ENCODE measurements at regions not wholly inside any gene's neighbourhood (a gene's known extent, or its start where the extent isn't known, plus 50 kb on each side); places are given as distances from the start of the nearest gene placed in this dataset.
"Not testable (repeated sequence)": the region's sequence is repeated elsewhere in the genome, so short reads cannot be mapped to it uniquely, and the experiment has no call there.

DNA sequence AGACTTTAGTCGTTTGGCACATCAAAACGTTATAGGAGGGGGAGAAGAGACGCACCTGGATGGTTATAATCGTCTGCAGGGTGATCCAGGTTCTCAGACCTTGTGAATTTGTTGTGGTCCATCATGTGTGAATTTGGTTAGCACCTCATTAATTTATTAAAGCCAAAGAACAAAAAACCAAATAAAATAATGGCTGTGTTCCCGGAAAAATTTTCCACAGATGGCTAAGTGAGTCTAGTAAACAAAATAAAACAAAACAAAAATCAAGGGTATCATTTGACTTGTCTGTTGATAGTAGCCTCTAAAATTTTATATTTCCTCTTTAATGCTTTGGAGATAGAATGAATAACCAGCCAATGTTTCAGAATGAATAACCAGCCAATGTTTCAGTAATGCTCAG, 119.7 kb downstream of the ACTBL2 start:
- Mint-ChIP-seq H3K4me3 (no peak overlapping the region), H3K36me3 (no peaks in the 10 kb centered on the region), H3K9me3 (no peaks in the 10 kb centered on the region), H3K27me3 (no peaks in the 10 kb centered on the region), H3K27ac (no peak overlapping the region), H3K4me1 (no peaks in the 10 kb centered on the region)
- no peak for DNase-seq

DNA sequence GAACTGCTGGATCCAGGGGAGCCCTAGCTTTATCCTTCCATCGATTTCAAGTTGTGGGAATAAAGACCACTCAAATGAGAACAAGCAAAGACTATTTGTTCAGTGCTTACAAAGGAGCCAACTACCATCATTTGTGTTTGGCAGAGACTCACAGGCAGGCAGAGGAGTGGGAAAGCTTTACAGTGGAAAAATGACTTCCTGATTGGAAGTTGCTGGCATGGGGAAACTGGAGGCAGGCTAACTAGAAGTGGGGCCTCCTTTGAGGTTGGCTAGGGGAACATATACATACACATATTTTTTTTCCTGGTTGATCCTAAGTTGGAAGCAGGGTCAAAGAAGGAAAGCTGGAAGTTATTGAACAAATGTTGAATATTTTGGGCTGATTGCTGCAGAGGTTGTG, 121.7 kb downstream of the ACTBL2 start:
- Mint-ChIP-seq H3K9me3 (no peaks in the 10 kb centered on the region), H3K27ac (no peak overlapping the region), H3K36me3 (no peaks in the 10 kb centered on the region), H3K4me1 (no peaks in the 10 kb centered on the region), H3K4me3 (no peak overlapping the region), H3K27me3 (no peaks in the 10 kb centered on the region)
- no peak for DNase-seq

DNA sequence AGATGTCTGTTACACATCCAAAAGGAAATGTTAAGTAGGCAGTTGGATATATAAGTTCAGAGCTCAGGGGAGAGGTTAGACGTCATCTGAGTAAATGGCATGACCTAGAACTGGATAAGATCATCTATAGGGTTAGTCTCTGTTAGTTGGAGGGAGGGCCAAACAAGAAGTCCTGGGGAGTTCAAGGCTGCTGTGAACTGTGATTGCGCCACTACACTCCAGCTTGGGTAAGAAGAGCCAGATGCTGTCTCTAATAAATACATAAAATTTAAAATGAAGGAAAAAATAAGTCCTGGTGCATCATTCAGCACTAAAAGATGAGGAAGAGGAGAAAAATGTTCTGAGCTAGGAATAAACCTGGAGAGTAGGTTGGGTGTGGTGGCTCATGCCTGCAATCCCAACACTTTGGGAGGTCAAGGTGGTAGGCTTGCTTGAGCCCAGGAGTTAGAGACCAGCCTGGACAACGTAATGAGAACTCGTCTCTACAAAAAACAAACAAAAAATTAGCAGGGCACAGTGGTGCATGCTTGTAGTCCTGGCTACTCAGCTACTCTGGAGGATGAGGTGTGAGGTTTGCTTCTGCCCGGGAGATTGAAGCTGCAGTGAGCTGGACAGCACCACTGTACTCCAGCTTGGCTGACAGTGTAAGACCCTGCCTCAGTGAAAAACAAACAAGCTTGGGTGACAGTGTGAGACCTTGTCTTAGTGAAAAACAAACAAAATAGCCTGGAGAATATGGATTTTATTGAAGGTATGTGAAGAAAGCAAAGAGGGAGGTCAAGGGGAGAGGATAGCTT, 123.6 kb downstream of the ACTBL2 start:
- peaks cover 5% of the 10 kb centered on the region for H3K27me3 Mint-ChIP-seq
- H3K9me3 Mint-ChIP-seq = peaks cover 2% of the 10 kb centered on the region

DNA sequence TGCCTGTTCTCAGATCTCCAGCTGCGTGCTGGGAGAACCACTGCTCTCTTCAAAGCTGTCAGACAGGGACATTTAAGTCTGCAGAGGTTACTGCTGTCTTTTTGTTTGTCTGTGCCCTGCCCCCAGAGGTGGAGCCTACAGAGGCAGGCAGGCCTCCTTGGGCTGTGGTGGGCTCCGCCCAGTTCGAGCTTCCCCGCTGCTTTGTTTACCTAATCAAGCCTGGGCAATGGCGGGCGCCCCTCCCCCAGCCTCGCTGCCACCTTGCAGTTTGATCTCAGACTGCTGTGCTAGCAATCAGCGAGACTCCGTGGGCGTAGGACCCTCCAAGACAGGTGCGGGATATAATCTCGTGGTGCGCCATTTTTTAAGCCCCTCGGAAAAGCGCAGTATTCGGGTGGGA, 125.8 kb downstream of the ACTBL2 start:
- not testable (repeated sequence) for H3K9me3 Mint-ChIP-seq, H3K4me1 Mint-ChIP-seq, H3K27me3 Mint-ChIP-seq, DNase-seq, H3K36me3 Mint-ChIP-seq, H3K27ac Mint-ChIP-seq, H3K4me3 Mint-ChIP-seq

More for the DNA sequence above, 123.6 kb downstream of the ACTBL2 start:
- no peak overlapping the region for H3K4me3 Mint-ChIP-seq
- H3K27ac Mint-ChIP-seq = no peak overlapping the region
- no peaks in the 10 kb centered on the region for H3K4me1 Mint-ChIP-seq
- H3K36me3 Mint-ChIP-seq = no peaks in the 10 kb centered on the region
- DNase-seq = no peak

DNA sequence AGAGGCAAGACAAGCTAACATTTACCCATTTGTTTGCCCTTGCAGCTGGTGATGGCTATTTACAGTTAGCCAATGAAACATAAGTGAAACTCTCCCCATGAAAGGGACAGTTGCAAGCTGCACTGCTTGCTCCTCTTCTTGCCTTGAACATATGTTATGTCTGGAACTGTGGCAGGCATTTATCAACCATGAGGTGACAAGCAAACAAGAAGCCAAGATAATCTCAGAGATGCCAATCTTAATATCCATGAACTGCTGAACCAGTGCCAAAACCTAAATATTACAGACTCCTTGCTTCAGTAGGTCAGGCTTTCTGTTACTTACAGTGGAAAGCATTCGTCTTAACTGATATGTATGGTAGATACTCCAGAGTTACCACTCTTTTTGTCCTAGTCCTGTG, 133.4 kb downstream of the ACTBL2 start:
- Mint-ChIP-seq H3K27me3 (no peaks in the 10 kb centered on the region), H3K9me3 (peaks cover 6% of the 10 kb centered on the region), H3K4me3 (no peak overlapping the region), H3K27ac (no peak overlapping the region), H3K4me1 (no peaks in the 10 kb centered on the region), H3K36me3 (no peaks in the 10 kb centered on the region)
- no peak for DNase-seq

DNA sequence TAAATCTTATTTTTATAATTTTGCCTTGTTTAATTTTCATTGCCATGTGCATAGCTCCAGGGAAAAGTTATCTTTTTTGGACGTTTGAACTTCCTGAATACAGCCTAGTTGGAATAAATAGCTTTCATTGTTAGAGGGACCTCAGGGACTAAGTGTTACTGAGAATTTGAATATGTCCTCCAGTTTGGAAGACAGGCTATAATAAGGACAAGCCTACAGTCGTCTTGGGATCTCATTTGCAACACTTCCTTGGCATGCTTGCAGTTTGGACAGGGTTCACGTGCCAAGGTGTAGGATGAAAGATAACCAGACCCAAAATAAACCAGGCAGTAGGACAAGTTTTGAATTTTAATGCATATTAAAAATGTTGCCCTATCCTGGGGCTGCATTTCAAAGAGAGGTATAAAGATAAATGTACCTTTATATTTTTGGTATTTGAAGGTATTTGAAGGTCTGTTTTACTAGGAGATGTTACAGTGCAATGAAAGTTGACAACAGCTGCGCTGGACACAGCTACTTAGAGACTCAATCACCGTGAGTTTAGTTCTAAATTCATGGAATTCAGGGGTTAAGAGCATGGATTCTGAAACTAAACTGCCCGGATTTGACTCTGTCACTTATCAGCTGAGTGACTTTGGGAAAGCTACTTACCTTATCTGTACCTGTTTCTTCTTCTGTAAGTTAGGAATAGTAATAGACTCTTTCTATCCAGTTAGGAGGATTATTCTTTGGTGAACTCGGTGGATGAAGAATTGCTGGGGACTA, 134.1 kb downstream of the ACTBL2 start:
- no peaks in the 10 kb centered on the region for H3K36me3 Mint-ChIP-seq
- H3K9me3 Mint-ChIP-seq = peaks cover 6% of the 10 kb centered on the region
- no peak for DNase-seq
- no peak overlapping the region for H3K4me3 Mint-ChIP-seq
- no peaks in the 10 kb centered on the region for H3K4me1 Mint-ChIP-seq
- no peak overlapping the region for H3K27ac Mint-ChIP-seq
- no peaks in the 10 kb centered on the region for H3K27me3 Mint-ChIP-seq

DNA sequence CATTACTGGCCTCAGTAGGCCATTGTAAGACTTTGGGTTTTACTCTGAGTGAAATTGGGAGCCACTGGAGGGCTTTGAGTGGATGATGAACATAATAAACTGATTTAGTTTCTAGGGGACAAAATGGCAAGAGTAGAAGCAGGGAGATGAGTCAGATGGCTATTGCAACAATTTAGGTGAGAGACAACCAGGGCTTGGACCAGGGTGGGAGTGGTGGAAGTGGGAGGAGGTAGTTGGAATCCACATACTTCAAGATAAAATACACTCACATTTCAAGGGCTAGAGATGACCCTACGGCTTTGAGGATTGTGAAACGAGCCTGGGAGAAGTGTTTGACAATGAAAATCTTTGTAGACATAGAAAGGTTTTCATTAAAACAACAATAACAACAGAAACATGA, 136.3 kb downstream of the ACTBL2 start:
- H3K27ac Mint-ChIP-seq = no peak overlapping the region
- no peaks in the 10 kb centered on the region for H3K4me1 Mint-ChIP-seq
- H3K27me3 Mint-ChIP-seq = no peaks in the 10 kb centered on the region
- peaks cover 6% of the 10 kb centered on the region for H3K9me3 Mint-ChIP-seq
- H3K36me3 Mint-ChIP-seq = no peaks in the 10 kb centered on the region
- no peak overlapping the region for H3K4me3 Mint-ChIP-seq
- DNase-seq = no peak

DNA sequence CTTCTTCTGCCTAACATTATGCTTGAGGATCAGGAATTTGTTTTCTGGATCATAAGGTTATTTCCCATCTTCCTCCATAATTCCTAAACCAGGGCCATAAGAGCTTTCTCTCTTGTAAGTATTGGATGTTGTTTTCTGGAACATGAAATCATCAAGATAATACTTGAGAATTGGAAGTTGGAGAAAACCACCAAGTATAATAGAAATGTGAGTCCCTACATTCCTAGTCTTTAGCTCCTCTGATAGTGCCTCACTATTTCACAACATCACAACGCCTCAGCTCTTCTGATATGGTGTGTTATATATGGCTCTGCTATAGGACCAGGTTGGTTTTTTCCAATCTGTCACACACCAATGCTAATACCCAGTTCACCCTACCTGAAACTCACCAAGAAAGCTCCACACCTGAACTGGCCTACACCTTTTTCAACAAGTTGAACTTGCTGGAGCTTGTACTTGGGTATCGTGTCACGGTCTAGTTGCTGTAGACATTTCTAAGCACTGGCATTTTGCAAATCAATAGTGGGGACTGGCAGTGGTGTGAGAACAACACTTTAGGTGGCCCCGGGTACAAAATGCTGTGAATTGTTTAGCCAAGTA, 141.1 kb downstream of the ACTBL2 start:
- H3K9me3 Mint-ChIP-seq = peaks cover 3% of the 10 kb centered on the region
- H3K27ac Mint-ChIP-seq = no peak overlapping the region
- H3K27me3 Mint-ChIP-seq = no peaks in the 10 kb centered on the region
- H3K36me3 Mint-ChIP-seq = no peaks in the 10 kb centered on the region
- no peak overlapping the region for H3K4me3 Mint-ChIP-seq
- DNase-seq = no peak
- H3K4me1 Mint-ChIP-seq = no peaks in the 10 kb centered on the region

DNA sequence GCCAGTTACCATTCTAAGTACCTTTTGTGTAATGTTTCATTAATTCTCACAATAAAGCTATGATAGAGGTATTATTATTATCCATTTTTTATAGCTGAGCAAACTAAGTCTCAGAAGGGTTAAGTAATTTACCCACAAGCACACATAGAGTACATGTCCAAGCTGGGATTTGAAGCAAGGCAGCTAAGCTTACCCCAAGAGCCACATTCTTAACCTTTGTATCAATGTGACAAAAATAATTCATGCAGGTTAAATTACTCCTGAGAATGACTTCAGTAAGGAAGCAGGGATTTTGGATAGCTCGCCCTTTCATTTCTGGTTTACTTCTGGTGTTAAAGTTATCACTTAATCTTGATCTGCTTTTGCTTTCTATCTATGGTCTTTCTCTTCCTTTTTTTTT, 141.9 kb downstream of the ACTBL2 start:
- H3K9me3 Mint-ChIP-seq = no peaks in the 10 kb centered on the region
- no peak overlapping the region for H3K4me3 Mint-ChIP-seq
- DNase-seq = no peak
- H3K36me3 Mint-ChIP-seq = no peaks in the 10 kb centered on the region
- H3K27me3 Mint-ChIP-seq = no peaks in the 10 kb centered on the region
- no peak overlapping the region for H3K27ac Mint-ChIP-seq
- H3K4me1 Mint-ChIP-seq = no peaks in the 10 kb centered on the region

DNA sequence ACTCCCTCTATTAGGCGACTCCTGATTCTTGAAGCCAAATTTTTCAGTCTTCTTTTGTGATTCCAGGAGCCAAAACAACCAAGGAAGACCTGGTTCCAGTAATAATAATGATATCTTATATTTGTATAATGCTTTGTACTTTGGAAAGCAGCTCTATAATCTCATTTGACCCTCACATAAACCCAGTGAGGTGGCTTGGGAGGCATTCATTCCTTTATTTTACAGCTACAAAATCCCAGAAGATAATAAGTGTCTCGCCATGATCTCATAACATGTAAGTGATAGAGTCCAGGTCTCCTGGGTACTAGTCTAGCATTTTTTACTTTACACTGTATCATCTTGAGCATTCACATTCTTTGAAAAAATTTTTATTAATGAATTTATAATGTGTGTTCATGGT, 143.1 kb downstream of the ACTBL2 start:
- H3K27me3 Mint-ChIP-seq = no peaks in the 10 kb centered on the region
- no peaks in the 10 kb centered on the region for H3K4me1 Mint-ChIP-seq
- H3K27ac Mint-ChIP-seq = no peak overlapping the region

DNA sequence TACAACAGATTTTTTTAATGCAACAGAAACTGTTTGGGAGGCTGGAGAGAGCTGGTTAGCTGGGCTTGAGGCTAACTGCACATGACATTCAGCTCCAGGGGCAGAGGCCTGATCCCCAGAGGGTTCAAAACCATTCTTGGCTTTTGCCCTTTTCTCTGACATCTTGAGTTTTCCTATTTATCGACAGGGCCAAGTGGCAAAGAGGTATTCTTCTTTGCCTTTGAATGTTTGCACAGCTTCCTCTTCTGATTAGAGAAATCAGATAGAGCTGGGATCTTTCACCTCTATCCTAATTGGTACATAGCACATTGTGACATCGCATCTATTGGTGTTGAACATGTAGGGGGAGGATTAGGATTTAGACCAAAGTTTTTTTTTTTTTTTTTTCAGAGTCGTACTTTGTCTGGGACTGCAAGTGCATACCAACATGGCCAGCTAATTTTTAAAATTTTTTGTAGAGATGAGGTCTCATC, 143.7 kb downstream of the ACTBL2 start:
- Mint-ChIP-seq H3K36me3 (no peaks in the 10 kb centered on the region), H3K9me3 (no peaks in the 10 kb centered on the region), H3K4me3 (no peak overlapping the region), H3K27ac (no peak overlapping the region), H3K27me3 (no peaks in the 10 kb centered on the region), H3K4me1 (no peaks in the 10 kb centered on the region)
- no peak for DNase-seq

More for the DNA sequence above, 143.1 kb downstream of the ACTBL2 start:
- Mint-ChIP-seq H3K9me3 (no peaks in the 10 kb centered on the region), H3K4me3 (no peak overlapping the region), H3K36me3 (no peaks in the 10 kb centered on the region)
- DNase-seq = no peak

DNA sequence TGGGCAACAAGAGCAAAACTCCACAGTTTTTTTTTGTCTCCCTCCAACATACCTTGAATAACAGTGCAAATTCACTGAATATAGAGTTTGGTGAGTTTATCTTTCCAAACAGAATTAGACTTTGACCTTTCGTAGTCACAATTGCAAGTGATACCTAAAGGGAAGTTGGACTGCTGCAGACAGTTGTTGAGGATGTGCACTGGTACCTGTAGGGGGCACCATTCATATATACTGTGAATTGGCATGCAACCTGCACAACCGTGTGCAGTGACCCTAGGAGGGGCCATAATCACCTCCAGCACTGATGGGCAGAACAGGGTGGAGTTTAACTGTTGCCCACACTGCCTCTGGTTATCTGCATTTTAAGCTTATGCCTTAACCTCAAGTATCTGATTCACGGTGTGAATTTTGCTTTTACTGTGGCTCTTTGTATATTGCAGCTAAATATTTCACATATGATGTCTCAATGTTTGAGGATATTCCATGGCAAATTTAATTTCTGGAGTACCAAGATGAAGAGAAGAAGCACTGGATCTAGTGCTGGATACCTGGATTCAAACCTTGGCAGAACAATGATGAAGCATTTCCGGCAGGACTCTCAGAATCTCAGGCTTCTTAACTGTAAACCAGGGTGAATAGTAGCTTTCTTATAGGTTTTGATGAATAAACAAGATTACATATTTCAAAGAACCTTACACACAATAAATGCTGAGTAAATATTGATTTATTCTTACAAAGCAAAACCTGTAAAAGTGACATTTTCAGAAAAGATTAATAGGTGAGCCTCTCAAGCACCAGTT, 144.3 kb downstream of the ACTBL2 start:
- H3K9me3 Mint-ChIP-seq = no peaks in the 10 kb centered on the region
- no peak overlapping the region for H3K27ac Mint-ChIP-seq
- H3K36me3 Mint-ChIP-seq = no peaks in the 10 kb centered on the region
- DNase-seq = no peak
- no peaks in the 10 kb centered on the region for H3K4me1 Mint-ChIP-seq
- H3K4me3 Mint-ChIP-seq = no peak overlapping the region
- H3K27me3 Mint-ChIP-seq = no peaks in the 10 kb centered on the region

DNA sequence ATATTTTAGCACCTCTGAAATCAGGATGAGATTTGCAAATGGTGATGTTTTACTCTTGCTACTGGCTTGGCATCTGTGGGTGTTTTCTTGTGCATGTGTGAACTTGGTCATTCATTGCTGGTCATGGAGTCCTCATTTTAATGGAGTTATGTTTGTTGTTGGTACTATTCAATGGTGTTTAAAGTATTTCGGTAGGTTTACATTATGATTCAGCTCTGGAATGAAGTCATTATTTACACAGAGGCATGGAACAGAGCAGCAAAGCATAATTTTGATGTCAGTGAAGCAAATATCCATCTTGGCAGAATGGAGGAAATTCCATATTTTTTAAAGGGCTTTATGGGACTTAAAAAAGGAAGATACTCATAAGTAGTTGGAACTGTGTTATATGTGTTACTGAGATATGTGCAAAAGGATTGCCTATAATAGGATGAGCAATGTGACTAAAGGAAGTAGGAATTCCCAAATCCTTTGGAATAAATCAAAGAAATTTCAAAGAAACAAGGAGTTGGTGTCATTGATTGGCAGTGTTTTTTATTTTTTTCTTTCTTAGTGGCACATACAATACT, 147.4 kb downstream of the ACTBL2 start:
- no peak overlapping the region for H3K4me3 Mint-ChIP-seq
- H3K9me3 Mint-ChIP-seq = no peaks in the 10 kb centered on the region
- no peaks in the 10 kb centered on the region for H3K4me1 Mint-ChIP-seq
- no peak overlapping the region for H3K27ac Mint-ChIP-seq
- DNase-seq = no peak
- no peaks in the 10 kb centered on the region for H3K27me3 Mint-ChIP-seq
- H3K36me3 Mint-ChIP-seq = no peaks in the 10 kb centered on the region

DNA sequence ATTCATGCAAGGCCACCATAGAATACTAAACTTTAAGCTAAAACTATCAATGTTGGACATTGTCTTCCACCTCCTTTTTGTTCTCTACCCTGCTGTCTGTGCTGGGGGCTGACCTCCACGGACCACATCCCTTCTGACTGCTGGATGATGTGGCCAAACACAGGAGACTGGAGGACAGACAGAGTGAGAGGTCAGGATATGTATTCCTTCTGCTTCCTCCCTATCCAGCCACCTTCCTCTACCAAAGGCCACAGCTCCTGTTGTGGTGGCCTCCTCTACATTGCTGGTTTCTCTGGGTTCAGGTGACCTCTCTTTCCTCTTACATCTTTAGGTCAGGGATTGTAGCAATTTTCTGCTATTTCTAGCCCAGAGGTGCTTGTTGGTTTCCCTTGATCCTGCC, 148.1 kb downstream of the ACTBL2 start:
- Mint-ChIP-seq H3K9me3 (no peaks in the 10 kb centered on the region), H3K4me1 (no peaks in the 10 kb centered on the region), H3K27ac (no peak overlapping the region), H3K27me3 (no peaks in the 10 kb centered on the region), H3K4me3 (no peak overlapping the region), H3K36me3 (no peaks in the 10 kb centered on the region)
- no peak for DNase-seq

DNA sequence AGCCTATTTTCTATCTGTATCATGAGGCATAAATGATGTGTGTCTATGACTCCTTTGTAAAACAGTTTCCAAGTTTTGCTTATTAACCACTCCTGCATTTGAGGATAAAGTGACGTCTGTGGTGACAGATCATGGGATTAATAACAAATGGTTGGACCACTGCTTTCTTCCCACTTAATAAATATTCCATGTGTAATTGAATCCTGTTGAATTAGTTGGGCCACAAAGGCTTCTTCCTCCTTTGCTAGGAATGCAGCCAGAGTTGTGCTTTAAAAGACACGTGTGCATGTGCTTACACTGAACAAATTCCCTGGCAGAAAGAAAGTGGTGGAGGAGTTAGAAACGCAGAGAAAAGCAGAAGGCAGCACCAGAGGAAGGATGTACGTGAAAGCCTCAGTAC, 150.2 kb downstream of the ACTBL2 start:
- peaks cover 8% of the 10 kb centered on the region for H3K4me1 Mint-ChIP-seq
- H3K27ac Mint-ChIP-seq = no peak overlapping the region
- H3K4me3 Mint-ChIP-seq = no peak overlapping the region
- H3K27me3 Mint-ChIP-seq = no peaks in the 10 kb centered on the region
- no peak for DNase-seq
- no peaks in the 10 kb centered on the region for H3K36me3 Mint-ChIP-seq
- H3K9me3 Mint-ChIP-seq = no peaks in the 10 kb centered on the region

All from activated naive CD8-positive, alpha-beta T cell treated with anti-CD3 and anti-CD28 coated beads for 36 hours (primary cell).